Body of pancreas (tissue), 4 donors: ENCODE measurements at regions not wholly inside any gene's neighbourhood (a gene's known extent, or its start where the extent isn't known, plus 50 kb on each side); places are given as distances from the start of the nearest gene placed in this dataset.

Source experiments
- POLR2A ChIP-seq, 3 donors: fragments of 450-650 bp; IDR thresholded peaks; one replicate each; pipeline ENCODE4 v1.6.1; 2016; ENCODE audit warnings: antibody characterized with exemption in 3 of 3, mild to moderate bottlenecking in 2 of 3
- TF ChIP-seq, protein P1 (sequence below), 7 experiments: fragments of 450-650 bp in 4 of 7; fragments of 200-600 bp in 3 of 7; sonication (generic) in 3 of 7; IDR thresholded peaks; one replicate each; pipeline ENCODE4 v1.5.1; 2016 to 2019; ENCODE audit warnings: antibody characterized with exemption in 7 of 7

GRCh38 chr3:70889162-70890019 is 577.0 kb upstream of the MDFIC2 start:
- TF ChIP-seq, protein P1, sequence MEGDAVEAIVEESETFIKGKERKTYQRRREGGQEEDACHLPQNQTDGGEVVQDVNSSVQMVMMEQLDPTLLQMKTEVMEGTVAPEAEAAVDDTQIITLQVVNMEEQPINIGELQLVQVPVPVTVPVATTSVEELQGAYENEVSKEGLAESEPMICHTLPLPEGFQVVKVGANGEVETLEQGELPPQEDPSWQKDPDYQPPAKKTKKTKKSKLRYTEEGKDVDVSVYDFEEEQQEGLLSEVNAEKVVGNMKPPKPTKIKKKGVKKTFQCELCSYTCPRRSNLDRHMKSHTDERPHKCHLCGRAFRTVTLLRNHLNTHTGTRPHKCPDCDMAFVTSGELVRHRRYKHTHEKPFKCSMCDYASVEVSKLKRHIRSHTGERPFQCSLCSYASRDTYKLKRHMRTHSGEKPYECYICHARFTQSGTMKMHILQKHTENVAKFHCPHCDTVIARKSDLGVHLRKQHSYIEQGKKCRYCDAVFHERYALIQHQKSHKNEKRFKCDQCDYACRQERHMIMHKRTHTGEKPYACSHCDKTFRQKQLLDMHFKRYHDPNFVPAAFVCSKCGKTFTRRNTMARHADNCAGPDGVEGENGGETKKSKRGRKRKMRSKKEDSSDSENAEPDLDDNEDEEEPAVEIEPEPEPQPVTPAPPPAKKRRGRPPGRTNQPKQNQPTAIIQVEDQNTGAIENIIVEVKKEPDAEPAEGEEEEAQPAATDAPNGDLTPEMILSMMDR (IDR thresholded peaks at IDR 0.05), result no peak
- TF ChIP-seq POLR2A (IDR thresholded peaks at IDR 0.05), result no peak
